B cell (primary cell): ENCODE measurements at regions not wholly inside any gene's neighbourhood (a gene's known extent, or its start where the extent isn't known, plus 50 kb on each side); places are given as distances from the start of the nearest gene placed in this dataset.

Experiments used
- CTCF ChIP-seq: fragments of 200-600 bp; IDR thresholded peaks from one replicate; pipeline ENCODE4 v1.8.0; 2022; ENCODE audit warnings: antibody characterized with exemption, mild to moderate bottlenecking
- EZH2 ChIP-seq: IDR thresholded peaks from 2 replicates; pipeline ENCODE4 v1.6.1; 2012; ENCODE audit warnings: borderline replicate concordance, low read depth, mild to moderate bottlenecking, moderate library complexity, low read length; ENCODE audit not compliant: insufficient read depth, poor library complexity, severe bottlenecking

- TF ChIP-seq CTCF (no peak), EZH2 (no peak)
Observed at GRCh38 chr7:93704217-93704616, 129.7 kb upstream of the CALCR start.
